ENCODE measurements at regions not wholly inside any gene's neighbourhood (a gene's known extent, or its start where the extent isn't known, plus 50 kb on each side); places are given as distances from the start of the nearest gene placed in this dataset.
"Not testable (repeated sequence)": the region's sequence is repeated elsewhere in the genome, so short reads cannot be mapped to it uniquely, and the experiment has no call there.

- DNase-seq = no peak
Observed at GRCh38 chr21:28152732-28153131, 839.9 kb downstream of the LTN1 start.

DNA sequence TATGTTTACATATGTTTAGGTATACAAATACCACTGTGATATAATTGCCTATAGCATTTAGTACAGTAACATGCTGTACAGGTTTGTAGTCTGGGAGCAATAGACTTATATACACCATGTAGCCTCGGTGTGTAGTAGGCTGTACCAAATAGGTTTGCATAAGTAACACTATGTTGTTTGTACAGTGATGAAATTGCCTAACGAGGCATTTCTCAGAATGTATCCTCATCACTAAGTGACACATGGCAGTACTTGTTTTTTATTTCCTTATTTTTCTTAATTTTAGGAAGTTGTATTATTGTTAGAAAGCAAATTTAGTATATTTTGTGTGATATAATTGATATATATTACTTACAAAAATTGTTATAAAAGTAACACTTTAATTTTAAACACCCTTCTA lies 840.9 kb downstream of the LTN1 start:
- DNase-seq = no peak

DNA sequence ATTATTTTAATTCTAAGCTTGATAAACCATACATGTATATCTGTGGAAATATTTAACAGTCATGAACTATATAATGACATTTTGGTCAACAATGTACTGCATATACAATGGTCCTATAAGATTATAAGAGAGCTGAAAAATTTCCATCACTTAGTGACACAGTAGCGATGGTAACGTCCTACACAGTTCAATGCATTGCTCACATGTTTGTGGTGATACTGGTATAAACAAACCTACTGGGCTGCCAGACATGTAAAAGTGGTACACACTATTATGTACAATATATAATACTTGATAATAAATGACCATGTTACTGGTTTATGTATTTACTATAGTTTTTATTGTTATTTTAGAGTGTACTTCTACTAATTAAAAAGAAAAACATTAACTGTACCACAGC lies 841.9 kb downstream of the LTN1 start:
- DNase-seq = no peak

DNA sequence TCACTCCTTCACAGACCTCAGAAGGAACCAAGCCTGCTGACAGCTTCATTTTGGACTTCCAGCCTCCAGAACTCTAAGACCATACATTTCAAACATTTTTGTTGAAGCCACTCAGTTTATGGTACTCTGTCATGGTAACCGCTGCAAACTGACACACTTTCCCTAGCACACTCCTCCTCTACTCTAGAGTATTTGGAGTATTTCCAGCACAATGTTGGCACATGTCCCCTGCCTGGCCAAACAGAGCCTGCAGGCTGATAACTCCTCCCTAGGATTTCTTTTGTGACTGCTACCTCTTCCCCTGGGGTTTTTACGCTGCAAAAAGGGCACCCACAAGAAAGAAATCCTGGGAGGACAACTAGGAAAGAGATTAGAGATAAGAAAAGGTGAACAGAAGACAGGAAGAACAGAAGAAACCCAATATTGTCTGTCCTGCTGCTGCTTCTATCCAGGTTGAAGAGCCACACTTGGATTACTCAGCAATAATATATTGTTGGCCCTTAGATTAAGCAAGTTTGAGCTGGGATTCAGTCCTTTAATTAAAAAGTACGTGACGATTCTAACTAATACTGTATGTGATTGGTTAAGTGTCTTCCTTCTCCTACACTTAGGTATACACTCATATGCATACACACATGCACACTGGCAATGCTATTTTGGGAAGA lies 844.1 kb downstream of the LTN1 start:
- DNase-seq = no peak

DNA sequence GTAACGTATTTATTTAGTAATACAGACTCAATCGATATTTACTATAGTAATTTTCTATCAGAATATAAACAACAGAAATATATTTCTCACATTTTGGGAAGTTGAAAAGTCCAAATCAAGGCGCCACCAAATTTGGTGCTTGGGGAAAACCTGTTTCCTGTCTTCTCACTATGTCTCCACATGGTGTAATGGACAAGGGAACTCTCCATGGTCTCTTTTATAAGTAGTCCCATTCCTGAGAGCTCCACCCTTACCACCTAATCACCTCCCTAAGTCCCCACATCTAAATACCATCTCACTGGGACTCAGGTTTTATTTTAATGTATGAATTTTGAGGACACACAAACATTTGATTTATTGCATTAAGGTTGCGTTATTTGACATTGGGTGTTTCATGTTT lies 848.0 kb downstream of the LTN1 start:
- no peak for DNase-seq

GRCh38 chr21:28144089-28144488 lies 848.6 kb downstream of the LTN1 start:
- DNase-seq = no peak

GRCh38 chr21:28142697-28143096 lies 850.0 kb downstream of the LTN1 start:
- no peak for DNase-seq

- DNase-seq = no peak
Observed at GRCh38 chr21:28138272-28138671, 854.4 kb downstream of the LTN1 start.

DNA sequence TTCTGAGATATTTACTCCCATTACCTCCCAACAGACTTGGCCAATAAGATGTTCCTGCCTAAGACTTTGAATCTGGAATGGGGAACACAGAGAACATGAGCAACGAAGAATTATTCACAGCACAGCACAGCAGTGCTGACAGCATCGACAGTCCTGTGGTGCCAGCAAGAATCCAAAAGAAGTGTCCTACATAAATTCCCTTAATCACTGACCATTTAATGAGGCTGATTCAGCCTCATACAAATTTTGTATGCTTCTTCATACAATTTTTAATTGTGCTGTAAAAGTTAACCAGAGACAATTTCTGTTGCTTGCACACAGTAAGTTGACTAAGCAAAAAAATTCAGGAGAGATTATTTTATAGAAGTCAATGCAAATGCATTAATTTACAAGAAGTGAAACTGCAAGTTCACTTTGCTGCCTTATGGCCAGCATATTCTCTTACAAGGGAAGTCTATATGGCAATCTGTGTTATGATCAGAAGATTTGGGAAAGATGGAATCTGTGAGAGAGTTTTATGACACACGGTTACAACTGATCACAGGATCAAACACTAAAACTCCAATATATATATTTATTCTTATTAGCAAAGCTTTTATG lies 855.9 kb downstream of the LTN1 start:
- DNase-seq = no peak

GRCh38 chr21:28135646-28136045 lies 857.0 kb downstream of the LTN1 start:
- DNase-seq = no peak

- DNase-seq = no peak
Observed at GRCh38 chr21:28133116-28133515, 859.6 kb downstream of the LTN1 start.

DNA sequence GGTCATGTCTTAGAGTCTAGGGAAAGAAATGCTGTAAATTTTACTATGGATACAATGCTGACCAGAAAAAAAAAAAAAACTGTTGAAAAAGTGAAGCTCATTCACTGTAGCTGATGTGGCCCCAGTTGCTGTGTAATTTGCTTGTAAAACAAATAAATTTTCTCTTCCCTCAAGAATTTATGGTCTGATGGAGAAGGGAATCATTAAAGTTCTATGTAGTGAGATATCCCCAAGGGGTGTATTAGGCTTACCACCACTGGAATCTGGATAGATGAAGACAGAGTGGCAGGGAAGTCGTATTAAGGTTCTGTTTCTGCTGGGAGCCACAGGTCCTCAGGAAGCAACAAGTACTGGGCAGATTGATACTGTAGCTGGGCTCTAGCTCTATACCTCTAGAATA lies 860.0 kb downstream of the LTN1 start:
- no peak for DNase-seq

GRCh38 chr21:28127175-28127785 lies 865.4 kb downstream of the LTN1 start:
- no peak for DNase-seq

DNA sequence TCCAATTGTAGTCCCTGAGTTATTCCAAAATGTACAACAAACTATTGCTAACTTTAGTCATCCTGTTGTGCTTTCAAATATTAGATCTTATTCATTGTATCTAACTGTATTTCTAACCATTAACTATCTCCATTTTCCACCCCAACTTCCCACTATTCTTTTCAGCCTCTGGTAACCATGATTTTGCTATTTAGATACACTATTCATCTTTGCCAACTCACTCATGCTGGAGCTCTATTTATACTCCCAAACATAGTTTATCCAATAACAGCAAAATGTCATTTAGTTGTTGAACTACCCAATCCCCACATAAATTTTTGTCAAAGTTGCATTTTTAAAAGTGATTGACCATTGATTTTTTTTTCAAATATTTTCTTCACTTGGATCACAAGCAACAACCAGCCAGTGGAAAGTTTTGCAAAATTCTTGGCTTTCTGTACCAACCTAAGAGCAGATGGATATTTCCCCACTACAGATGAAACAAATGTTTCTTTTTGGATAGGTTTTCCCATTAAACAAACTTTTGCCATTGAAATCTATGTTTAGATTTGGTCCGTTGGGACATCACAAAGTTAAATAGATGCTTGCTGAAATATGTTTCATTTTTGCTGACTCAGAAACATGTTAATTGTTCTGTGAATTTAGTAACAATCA lies 866.0 kb downstream of the LTN1 start:
- no peak for DNase-seq

DNA sequence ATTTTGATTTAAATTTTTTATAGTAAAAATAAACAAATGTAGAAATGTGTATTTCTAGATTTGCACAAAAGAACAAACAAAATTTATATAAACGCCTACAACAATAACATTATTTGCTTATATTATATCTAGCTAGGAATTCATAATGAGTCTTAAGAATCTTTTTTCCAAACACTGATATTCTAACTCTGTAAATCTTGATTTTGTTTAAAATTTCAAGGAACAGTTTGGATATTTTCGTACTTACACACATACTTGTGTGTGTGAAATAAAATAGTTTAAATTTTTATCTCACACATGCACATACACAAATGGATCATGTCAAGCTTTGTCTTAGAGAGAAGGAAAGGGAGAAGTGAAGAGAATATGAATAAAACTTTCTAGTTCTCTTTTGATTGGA lies 868.1 kb downstream of the LTN1 start:
- no peak for DNase-seq

DNA sequence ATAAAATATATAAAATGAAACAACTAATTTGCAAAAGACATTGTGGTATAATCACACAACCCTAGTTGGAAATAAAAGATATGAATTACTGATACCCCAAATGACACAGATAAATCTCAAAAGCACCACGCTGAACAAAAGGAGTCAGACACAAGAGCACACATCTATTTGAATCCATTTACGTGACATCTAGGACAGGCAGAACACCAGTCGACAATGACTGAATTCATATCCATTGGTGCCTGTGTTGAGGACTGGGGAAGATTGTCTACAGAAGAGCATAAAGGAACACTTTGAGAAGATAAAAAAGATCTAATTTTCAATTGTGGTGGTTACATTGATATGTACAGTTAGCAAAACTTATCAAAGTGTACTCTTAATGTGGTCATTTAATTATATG lies 874.1 kb downstream of the LTN1 start:
- no peak for DNase-seq

DNA sequence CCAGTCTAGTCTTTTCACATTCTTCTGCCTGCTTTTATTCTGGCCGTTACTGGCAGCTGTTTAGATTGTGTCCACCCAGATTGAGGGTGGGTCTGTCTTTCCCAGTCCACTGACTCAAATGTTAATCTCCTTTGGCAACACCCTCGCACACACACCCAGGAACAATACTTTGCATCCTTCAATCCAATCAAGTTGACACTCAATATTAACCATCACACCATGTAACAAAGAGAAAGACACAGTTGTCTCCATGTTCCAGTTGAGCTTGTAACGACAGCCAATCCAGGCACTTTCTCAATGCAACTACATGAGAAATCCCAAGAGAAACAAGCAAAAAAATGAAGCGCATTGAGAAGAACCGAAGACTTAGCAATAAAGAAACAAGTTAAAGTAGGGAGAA lies 877.7 kb downstream of the LTN1 start:
- DNase-seq = not testable (repeated sequence)

DNA sequence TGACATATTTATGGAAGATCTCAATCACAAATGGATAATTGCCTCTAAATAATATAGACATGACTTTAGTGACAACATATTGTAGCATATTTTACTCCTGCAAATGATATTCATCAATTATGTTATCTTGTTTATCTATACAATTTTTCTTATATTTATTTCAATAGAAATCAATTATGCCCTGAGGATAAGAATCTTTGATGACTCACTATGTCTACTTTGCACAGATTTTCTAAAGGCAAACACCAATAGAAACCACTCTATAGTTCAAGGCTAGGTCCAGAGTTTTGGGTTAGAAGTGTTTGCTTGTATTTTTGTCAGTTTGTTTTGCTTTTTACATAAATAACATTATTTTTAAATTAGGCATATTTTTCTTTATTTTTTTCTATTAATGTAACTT lies 879.0 kb downstream of the LTN1 start:
- no peak for DNase-seq

DNA sequence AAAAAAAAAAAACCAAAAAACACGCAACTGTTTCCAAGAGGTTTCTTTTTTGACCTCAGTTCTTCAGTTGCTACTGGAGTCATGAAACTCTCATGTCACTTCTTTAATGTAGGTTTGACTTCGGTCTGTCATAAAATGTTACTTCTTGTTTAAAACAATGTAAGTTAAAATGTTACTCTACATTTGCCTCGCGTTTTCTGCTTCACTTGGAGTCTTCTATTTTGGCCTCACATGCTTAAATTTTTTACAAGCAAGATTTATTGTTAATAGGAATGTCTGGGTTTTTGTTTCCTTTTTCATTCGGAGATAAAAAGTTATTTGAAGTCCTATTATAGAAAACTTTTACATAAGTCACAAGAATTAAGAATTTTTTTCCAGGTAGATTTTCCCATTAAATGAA lies 880.2 kb downstream of the LTN1 start:
- no peak for DNase-seq

GRCh38 chr21:28111151-28111619 lies 881.5 kb downstream of the LTN1 start:
- no peak for DNase-seq

DNA sequence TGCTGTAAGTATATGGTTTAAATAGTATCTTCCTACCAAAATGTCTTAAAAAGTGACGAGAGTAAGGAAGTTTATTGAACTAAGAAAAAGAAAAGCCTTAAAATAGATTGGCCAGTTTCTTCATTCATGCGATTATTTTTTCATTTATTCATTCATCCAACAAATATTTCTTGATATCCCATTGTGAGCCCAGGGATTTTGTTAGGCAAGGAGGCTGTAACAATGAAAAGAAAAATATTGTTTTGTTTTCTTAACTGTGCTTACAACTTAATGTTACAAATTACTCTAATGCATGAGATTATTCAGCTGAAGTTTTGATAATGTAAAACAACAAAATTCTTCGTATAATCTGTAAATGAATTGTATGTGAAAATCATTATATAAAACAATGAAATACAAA lies 882.0 kb downstream of the LTN1 start:
- no peak for DNase-seq

DNA sequence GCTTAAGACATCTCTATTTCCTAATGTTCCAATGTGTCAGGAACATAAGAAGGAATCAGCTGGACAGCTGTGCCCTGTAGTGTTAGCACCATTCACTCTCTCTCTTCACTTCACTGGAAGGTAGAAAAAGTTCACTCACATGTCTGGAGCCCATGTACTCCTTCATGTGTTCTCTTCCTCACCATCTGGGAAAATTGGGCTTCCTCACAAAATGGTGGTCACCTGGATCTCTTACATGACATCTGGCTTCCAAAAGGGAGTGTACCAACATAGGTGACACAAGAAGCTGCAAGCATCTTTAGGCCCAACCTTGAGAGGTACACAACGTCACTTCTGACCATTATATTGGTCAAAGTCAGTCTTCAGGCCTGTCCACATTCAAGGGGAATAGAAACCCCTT lies 882.6 kb downstream of the LTN1 start:
- no peak for DNase-seq

GRCh38 chr21:28106370-28106890 lies 886.2 kb downstream of the LTN1 start:
- no peak for DNase-seq

- no peak for DNase-seq
Observed at GRCh38 chr21:28104346-28104745, 888.3 kb downstream of the LTN1 start.

All from CD4-positive, alpha-beta T cell treated with Interleukin-12 subunit alpha and Interleukin-12 subunit beta, for 1 hour (primary cell).